OCI-LY7 (cell line): ENCODE measurements at regions not wholly inside any gene's neighbourhood (a gene's known extent, or its start where the extent isn't known, plus 50 kb on each side); places are given as distances from the start of the nearest gene placed in this dataset.

Experiments used
- BruUV-seq: library from RNA; stranded (reverse); fragments of 400-500 nt; replicated peaks from 2 replicates; lab custom pipeline; 2021; lab: Mats Ljungman, UMichigan
- CTCF ChIA-PET: fragments of 300-600 bp; sonication (Branson Sonifier 250); formaldehyde crosslinking; loops from one replicate; lab custom pipeline; 2022; ENCODE audit warnings: antibody characterized with exemption; ENCODE audit not compliant: unreplicated experiment; lab: Charles Lee
- POLR2A ChIA-PET: fragments of 300-600 bp; sonication (Branson Sonifier 250); formaldehyde crosslinking; loops from one replicate; lab custom pipeline; 2022; ENCODE audit warnings: antibody characterized with exemption; lab: Charles Lee
- DNase-seq: peaks from one replicate; pipeline ENCODE4 v3.0.0-alpha.2; 2015; ENCODE audit warnings: low spot score
- H2AFZ ChIP-seq: fragments of 200-600 bp; sonication (generic), shearing (Covaris generic); 2 replicates; pipeline ENCODE4 v1.6.1; 2014; ENCODE audit warnings: mild to moderate bottlenecking, antibody characterized with exemption, low read length, moderate library complexity
- H3K27ac ChIP-seq: fragments of 200-600 bp; sonication (generic); 2 replicates; pipeline ENCODE4 v1.5.1; 2014; ENCODE audit warnings: mixed run types, low read depth, mild to moderate bottlenecking, moderate library complexity, low read length, inconsistent platforms; ENCODE audit not compliant: poor library complexity, severe bottlenecking
- H3K36me3 ChIP-seq: fragments of 200-600 bp; sonication (generic); 2 replicates; pipeline ENCODE4 v1.6.1; 2014; ENCODE audit warnings: mild to moderate bottlenecking, antibody characterized with exemption, low read length, moderate library complexity, mixed read lengths; ENCODE audit not compliant: insufficient read depth
- H3K4me1 ChIP-seq: fragments of 200-600 bp; sonication (generic); 2 replicates; pipeline ENCODE4 v1.5.1; 2014; ENCODE audit warnings: mild to moderate bottlenecking, low read length; ENCODE audit not compliant: insufficient read depth, poor library complexity, severe bottlenecking
- H3K4me2 ChIP-seq: fragments of 200-600 bp; sonication (generic); 2 replicates; pipeline ENCODE4 v1.6.1; 2014; ENCODE audit warnings: mild to moderate bottlenecking, low read length
- H3K4me3 ChIP-seq: fragments of 200-600 bp; sonication (generic); 2 replicates; pipeline ENCODE4 v1.5.1; 2014; ENCODE audit warnings: mild to moderate bottlenecking, low read depth, low read length; ENCODE audit not compliant: poor library complexity, severe bottlenecking
- H3K79me2 ChIP-seq: fragments of 200-600 bp; sonication (generic); 2 replicates; pipeline ENCODE4 v1.6.1; 2016; ENCODE audit warnings: low read depth, mild to moderate bottlenecking, low read length, moderate library complexity, mixed read lengths; ENCODE audit not compliant: insufficient read depth
- H3K9me2 ChIP-seq: fragments of 200-600 bp; sonication (generic); 2 replicates; pipeline ENCODE4 v1.6.1; 2016; ENCODE audit warnings: mild to moderate bottlenecking, low read length, mixed read lengths; ENCODE audit not compliant: insufficient read depth
- H3K9me3 ChIP-seq: fragments of 200-600 bp; sonication (generic); 2 replicates; pipeline ENCODE4 v1.6.1; 2014; ENCODE audit warnings: mild to moderate bottlenecking, mixed run types, low read length, mixed read lengths
- H4K20me1 ChIP-seq: fragments of 200-600 bp; sonication (generic); 2 replicates; pipeline ENCODE4 v1.6.1; 2014; ENCODE audit warnings: mild to moderate bottlenecking, antibody characterized with exemption, low read length, moderate library complexity, mixed read lengths; ENCODE audit not compliant: insufficient read depth
- EZH2phosphoT487 ChIP-seq: fragments of 200-600 bp; sonication (generic); IDR thresholded peaks from 2 replicates; pipeline ENCODE4 v1.6.1; 2018; ENCODE audit warnings: low read depth, borderline replicate concordance, mild to moderate bottlenecking, mixed run types, antibody characterized with exemption, low read length, moderate library complexity, mixed read lengths
- intact Hi-C: fragments of 100-400 bp; cut with micrococcal nuclease; formaldehyde crosslinking; loops from one replicate; pipeline ENCODE4 v1.10.0; 2022; ENCODE audit not compliant: unreplicated experiment
- TF ChIP-seq, protein P1 (sequence below): fragments of 200-600 bp; sonication (generic); conservative IDR thresholded peaks from 2 replicates; pipeline ENCODE4 v1.5.1; 2014; ENCODE audit warnings: mild to moderate bottlenecking, antibody characterized with exemption, low read length, moderate library complexity, mixed read lengths

DNA sequence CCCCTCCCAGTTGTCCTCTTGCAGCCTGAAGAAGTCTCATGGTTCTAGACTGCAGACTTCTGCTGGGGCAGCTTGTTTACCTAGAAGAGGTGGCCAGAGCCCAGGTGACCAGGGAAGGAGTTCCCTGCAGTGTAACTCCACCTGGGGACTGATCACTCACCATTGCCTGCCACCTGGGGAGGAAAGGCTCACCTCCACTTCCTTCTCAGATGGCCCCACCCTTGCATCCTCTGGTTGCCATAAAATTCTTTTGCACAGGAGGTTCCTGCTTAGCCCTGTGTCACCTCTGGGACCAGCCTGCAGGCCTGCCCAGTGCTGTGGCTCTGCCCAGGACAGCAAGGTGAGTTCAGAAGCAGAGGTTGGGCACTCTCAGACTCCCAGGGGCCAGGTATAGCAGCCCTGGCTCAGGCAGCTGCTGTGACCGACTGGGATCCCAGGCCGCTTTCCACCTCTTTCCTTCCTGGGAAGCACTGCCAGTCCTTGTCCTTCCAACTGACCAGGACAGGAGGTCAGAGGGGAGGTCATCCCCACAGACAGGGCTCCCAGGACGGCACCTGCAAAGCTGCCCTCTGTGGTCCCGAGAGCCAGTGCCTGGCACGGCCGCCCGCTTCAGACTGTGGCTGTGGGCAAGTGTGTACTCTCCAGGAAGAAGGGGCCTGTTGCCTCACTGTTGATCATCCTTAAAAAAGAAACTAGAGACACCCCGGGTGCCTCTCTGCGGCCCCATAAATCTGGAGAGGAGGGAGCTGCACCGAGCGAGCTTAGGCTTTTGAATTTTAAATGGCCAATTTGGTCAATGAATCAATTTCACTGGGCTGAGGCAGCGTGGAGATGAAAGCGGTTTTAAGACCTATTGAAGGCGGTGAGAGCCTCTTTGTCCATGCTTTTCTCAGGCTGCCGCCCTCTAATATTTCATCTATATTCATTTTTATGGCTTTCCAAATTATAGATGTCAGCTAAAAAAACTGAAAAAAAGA, 79.5 kb upstream of the C14orf180 start:
- BruUV-seq = no TSS peak
- ChIA-PET POLR2A (interaction anchor here (0.6 kb wide), 1 partner anchor 17 kb away, joined by 4 read pairs; no protein-coding TSS in a partner anchor), CTCF (no interaction called here)
- Histone ChIP-seq H3K9me2 (no peaks in the 10 kb centered on the region), H3K4me3 (no peak overlapping the region), H3K27ac (no peak overlapping the region), H4K20me1 (no peaks in the 10 kb centered on the region), H3K79me2 (no peaks in the 10 kb centered on the region), H3K4me2 (no peak overlapping the region), H3K9me3 (no peaks in the 10 kb centered on the region), H2AFZ (no peak overlapping the region), H3K4me1 (no peaks in the 10 kb centered on the region), H3K36me3 (no peaks in the 10 kb centered on the region)
- no peak for DNase-seq
- TF ChIP-seq, protein P1, sequence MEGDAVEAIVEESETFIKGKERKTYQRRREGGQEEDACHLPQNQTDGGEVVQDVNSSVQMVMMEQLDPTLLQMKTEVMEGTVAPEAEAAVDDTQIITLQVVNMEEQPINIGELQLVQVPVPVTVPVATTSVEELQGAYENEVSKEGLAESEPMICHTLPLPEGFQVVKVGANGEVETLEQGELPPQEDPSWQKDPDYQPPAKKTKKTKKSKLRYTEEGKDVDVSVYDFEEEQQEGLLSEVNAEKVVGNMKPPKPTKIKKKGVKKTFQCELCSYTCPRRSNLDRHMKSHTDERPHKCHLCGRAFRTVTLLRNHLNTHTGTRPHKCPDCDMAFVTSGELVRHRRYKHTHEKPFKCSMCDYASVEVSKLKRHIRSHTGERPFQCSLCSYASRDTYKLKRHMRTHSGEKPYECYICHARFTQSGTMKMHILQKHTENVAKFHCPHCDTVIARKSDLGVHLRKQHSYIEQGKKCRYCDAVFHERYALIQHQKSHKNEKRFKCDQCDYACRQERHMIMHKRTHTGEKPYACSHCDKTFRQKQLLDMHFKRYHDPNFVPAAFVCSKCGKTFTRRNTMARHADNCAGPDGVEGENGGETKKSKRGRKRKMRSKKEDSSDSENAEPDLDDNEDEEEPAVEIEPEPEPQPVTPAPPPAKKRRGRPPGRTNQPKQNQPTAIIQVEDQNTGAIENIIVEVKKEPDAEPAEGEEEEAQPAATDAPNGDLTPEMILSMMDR = no peak
- TF ChIP-seq EZH2phosphoT487 = no peak
- intact Hi-C loops = no loop called here

DNA sequence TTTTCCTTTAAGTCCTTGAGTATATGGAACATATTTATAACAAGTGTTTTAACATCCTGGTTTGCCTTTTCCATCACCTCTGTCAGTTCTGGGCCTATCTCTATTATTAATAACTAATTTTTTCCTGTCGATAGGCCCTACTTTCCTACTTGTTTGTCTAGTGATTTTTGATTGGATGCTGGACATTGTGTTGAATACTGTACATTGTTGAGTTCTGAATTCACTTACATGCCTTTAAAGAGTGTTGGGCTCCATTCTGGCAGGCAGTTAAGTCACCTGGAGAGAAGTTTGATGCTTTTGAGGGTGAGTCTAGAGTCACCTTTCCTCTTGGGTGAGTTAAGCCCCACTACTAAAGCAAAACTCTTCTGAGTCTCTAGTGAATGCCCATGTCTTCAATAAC, 77.5 kb upstream of the C14orf180 start:
- Histone ChIP-seq H3K27ac (no peak overlapping the region), H4K20me1 (no peaks in the 10 kb centered on the region), H3K4me2 (no peak overlapping the region), H3K9me3 (no peaks in the 10 kb centered on the region), H3K79me2 (no peaks in the 10 kb centered on the region), H3K4me3 (no peak overlapping the region), H3K36me3 (no peaks in the 10 kb centered on the region), H3K9me2 (no peaks in the 10 kb centered on the region), H2AFZ (no peak overlapping the region), H3K4me1 (no peaks in the 10 kb centered on the region)
- intact Hi-C loops = no loop called here
- TF ChIP-seq EZH2phosphoT487 = no peak
- TF ChIP-seq, protein P1 = no peak
- ChIA-PET POLR2A (no interaction called here), CTCF (no interaction called here)
- no peak for DNase-seq
- BruUV-seq = no TSS peak

DNA sequence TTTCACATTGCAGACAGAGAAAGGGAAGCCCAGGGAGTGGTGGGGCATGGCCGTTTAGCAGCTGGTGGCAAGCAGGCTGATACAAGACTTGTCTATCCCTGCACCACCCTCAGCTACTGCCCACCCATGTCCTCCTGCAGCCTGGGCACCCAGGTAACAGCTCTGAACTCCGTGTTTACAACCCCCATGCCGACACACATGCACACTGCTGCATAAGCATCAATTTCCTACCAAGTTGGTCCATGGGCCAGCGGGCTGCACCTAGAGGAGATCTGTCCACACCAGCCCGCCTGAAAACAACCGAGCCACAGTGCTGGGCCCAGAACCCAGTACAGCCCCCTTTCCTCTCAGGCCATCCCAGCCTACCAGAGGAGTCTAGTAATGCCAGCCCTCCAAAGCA, 75.9 kb upstream of the C14orf180 start:
- no peak overlapping the region for H3K27ac ChIP-seq
- ChIA-PET POLR2A (no interaction called here), CTCF (no interaction called here)
- no peaks in the 10 kb centered on the region for H3K79me2 ChIP-seq
- H3K9me3 ChIP-seq = no peaks in the 10 kb centered on the region
- BruUV-seq = no TSS peak
- H2AFZ ChIP-seq = no peak overlapping the region
- H3K36me3 ChIP-seq = no peaks in the 10 kb centered on the region
- H3K9me2 ChIP-seq = no peaks in the 10 kb centered on the region
- no peak overlapping the region for H3K4me2 ChIP-seq
- no peaks in the 10 kb centered on the region for H3K4me1 ChIP-seq
- TF ChIP-seq EZH2phosphoT487 = no peak
- TF ChIP-seq, protein P1 = no peak
- DNase-seq = no peak
- intact Hi-C loops = no loop called here
- no peaks in the 10 kb centered on the region for H4K20me1 ChIP-seq
- H3K4me3 ChIP-seq = no peak overlapping the region
